Panc1 (cell line): ENCODE measurements at regions not wholly inside any gene's neighbourhood (a gene's known extent, or its start where the extent isn't known, plus 50 kb on each side); places are given as distances from the start of the nearest gene placed in this dataset.

Source experiments
- ATAC-seq: fragments of 200-7000 bp; cut with Tn5 transposase; 2 replicates; pipeline ENCODE4 v1.9.1; 2020; ENCODE audit warnings: mild to moderate bottlenecking, moderate library complexity
- BruUV-seq: library from RNA; stranded (reverse); fragments of 400-500 nt; replicated peaks from 2 replicates; lab custom pipeline; 2021; lab: Mats Ljungman, UMichigan
- CTCF ChIA-PET: fragments of 300-600 bp; sonication (Branson Sonifier 250); formaldehyde crosslinking; loops from one replicate; lab custom pipeline; 2022; ENCODE audit warnings: antibody characterized with exemption; lab: Charles Lee
- POLR2A ChIA-PET: fragments of 300-600 bp; sonication (Branson Sonifier 250); formaldehyde crosslinking; loops from one replicate; lab custom pipeline; 2022; ENCODE audit warnings: antibody characterized with exemption; lab: Charles Lee
- DNase-seq: peaks from one replicate; pipeline ENCODE4 v3.0.0-alpha.2; 2010; ENCODE audit warnings: low read depth, low spot score
- H3K27ac ChIP-seq: 2 replicates; pipeline ENCODE4 v1.5.1; 2011; ENCODE audit warnings: mild to moderate bottlenecking, low read length, inconsistent platforms
- H3K27me3 ChIP-seq: fragments of 200-500 bp; sonication (Bioruptor generic); 2 replicates; pipeline ENCODE4 v1.6.0; 2014; ENCODE audit warnings: low read length, inconsistent platforms; ENCODE audit not compliant: control insufficient read depth, insufficient read depth
- H3K36me3 ChIP-seq: fragments of 200-500 bp; sonication (Bioruptor generic); 2 replicates; pipeline ENCODE4 v1.5.1; 2014; ENCODE audit warnings: inconsistent platforms, mild to moderate bottlenecking, low read length, moderate library complexity; ENCODE audit not compliant: control insufficient read depth, insufficient read depth
- H3K4me1 ChIP-seq: 2 replicates; pipeline ENCODE4 v1.5.1; 2011; ENCODE audit warnings: inconsistent platforms, mild to moderate bottlenecking, low read length, moderate library complexity; ENCODE audit not compliant: control insufficient read depth, insufficient read depth
- H3K4me3 ChIP-seq, 2 experiments: 2 replicates each; pipeline ENCODE4 v1.5.1; 2011 to 2012; ENCODE audit warnings: low read depth in 2 of 2, low read length in 2 of 2, mild to moderate bottlenecking in 2 of 2, inconsistent platforms in 1 of 2, moderate library complexity in 1 of 2
- H3K9me3 ChIP-seq: fragments of 200-500 bp; sonication (Bioruptor generic); 2 replicates; pipeline ENCODE4 v1.5.1; 2014; ENCODE audit warnings: low read depth, mild to moderate bottlenecking, inconsistent platforms, low read length, moderate library complexity; ENCODE audit not compliant: control insufficient read depth, insufficient read depth
- POLR2AphosphoS5 ChIP-seq: IDR thresholded peaks from 2 replicates; pipeline ENCODE4 v1.6.1; 2012; ENCODE audit warnings: mild to moderate bottlenecking, low read depth, low read length, moderate library complexity
- SIN3A ChIP-seq: IDR thresholded peaks from 2 replicates; pipeline ENCODE4 v1.6.1; 2012; ENCODE audit warnings: low read depth, mild to moderate bottlenecking, low read length, moderate library complexity, borderline replicate concordance; ENCODE audit not compliant: insufficient read depth
- TCF7L2 ChIP-seq: IDR thresholded peaks from 2 replicates; pipeline ENCODE4 v1.6.1; 2011; ENCODE audit warnings: mild to moderate bottlenecking, low read depth, low read length, inconsistent platforms
- in situ Hi-C: cut with HindIII; loops from 2 replicates; pipeline ENCODE4 v1.10.0; 2016; ENCODE audit warnings: low sequenced_read_pairs, low pct_unique_long_range_greater_than_20kb
- intact Hi-C: fragments of 100-400 bp; cut with micrococcal nuclease; formaldehyde crosslinking; loops from one replicate; pipeline ENCODE4 v1.10.0; 2022; ENCODE audit not compliant: unreplicated experiment
- TF ChIP-seq, protein P1 (sequence below): fragments of 450-650 bp; IDR thresholded peaks from 2 replicates; pipeline ENCODE4 v1.5.1; 2017; ENCODE audit warnings: mild to moderate bottlenecking
- TF ChIP-seq, protein P2 (sequence below), 2 experiments: IDR thresholded peaks; 2 replicates each; pipeline ENCODE4 v1.6.1; 2011 to 2012; ENCODE audit warnings: low read depth in 2 of 2, control low read depth in 1 of 2, low read length in 1 of 2, mild to moderate bottlenecking in 1 of 2, moderate library complexity in 1 of 2; ENCODE audit not compliant: insufficient read depth in 1 of 2

DNA sequence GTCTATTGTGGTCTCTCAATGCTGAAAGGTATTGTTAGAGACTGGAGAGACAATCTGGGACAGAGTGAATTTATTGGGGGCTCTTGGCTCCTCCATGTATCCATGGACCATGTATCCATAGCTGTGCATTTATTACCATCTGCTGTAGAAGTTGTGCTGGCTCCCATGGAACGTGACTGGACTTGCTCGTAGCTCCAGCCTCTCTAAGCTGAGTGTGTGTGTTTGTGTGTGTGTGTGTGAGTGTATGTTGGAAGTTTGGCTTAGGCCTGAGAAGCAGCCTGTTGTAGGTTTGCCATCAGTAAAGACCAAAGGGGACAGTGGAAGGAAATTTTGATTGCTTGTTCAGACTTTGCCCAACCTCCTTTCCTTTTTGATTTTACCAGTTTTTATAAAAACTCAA lies 105.7 kb upstream of the USP24 start:
- H3K36me3 ChIP-seq = no peaks in the 10 kb centered on the region
- H3K27ac ChIP-seq = no peak overlapping the region
- ATAC-seq (no peak), DNase-seq (no peak)
- in situ Hi-C loops = no loop called here
- no peaks in the 10 kb centered on the region for H3K27me3 ChIP-seq
- CTCF ChIA-PET = no interaction called here
- TF ChIP-seq, protein P1, sequence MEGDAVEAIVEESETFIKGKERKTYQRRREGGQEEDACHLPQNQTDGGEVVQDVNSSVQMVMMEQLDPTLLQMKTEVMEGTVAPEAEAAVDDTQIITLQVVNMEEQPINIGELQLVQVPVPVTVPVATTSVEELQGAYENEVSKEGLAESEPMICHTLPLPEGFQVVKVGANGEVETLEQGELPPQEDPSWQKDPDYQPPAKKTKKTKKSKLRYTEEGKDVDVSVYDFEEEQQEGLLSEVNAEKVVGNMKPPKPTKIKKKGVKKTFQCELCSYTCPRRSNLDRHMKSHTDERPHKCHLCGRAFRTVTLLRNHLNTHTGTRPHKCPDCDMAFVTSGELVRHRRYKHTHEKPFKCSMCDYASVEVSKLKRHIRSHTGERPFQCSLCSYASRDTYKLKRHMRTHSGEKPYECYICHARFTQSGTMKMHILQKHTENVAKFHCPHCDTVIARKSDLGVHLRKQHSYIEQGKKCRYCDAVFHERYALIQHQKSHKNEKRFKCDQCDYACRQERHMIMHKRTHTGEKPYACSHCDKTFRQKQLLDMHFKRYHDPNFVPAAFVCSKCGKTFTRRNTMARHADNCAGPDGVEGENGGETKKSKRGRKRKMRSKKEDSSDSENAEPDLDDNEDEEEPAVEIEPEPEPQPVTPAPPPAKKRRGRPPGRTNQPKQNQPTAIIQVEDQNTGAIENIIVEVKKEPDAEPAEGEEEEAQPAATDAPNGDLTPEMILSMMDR = no peak
- TF ChIP-seq POLR2AphosphoS5 (no peak), SIN3A (no peak), TCF7L2 (no peak)
- TF ChIP-seq, protein P2, sequence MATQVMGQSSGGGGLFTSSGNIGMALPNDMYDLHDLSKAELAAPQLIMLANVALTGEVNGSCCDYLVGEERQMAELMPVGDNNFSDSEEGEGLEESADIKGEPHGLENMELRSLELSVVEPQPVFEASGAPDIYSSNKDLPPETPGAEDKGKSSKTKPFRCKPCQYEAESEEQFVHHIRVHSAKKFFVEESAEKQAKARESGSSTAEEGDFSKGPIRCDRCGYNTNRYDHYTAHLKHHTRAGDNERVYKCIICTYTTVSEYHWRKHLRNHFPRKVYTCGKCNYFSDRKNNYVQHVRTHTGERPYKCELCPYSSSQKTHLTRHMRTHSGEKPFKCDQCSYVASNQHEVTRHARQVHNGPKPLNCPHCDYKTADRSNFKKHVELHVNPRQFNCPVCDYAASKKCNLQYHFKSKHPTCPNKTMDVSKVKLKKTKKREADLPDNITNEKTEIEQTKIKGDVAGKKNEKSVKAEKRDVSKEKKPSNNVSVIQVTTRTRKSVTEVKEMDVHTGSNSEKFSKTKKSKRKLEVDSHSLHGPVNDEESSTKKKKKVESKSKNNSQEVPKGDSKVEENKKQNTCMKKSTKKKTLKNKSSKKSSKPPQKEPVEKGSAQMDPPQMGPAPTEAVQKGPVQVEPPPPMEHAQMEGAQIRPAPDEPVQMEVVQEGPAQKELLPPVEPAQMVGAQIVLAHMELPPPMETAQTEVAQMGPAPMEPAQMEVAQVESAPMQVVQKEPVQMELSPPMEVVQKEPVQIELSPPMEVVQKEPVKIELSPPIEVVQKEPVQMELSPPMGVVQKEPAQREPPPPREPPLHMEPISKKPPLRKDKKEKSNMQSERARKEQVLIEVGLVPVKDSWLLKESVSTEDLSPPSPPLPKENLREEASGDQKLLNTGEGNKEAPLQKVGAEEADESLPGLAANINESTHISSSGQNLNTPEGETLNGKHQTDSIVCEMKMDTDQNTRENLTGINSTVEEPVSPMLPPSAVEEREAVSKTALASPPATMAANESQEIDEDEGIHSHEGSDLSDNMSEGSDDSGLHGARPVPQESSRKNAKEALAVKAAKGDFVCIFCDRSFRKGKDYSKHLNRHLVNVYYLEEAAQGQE (IDR thresholded peaks at IDR 0.05; ENCODE audit: insufficient read depth in 1 of 2, low read depth in 2 of 2, low read length in 1 of 2) = no peak
- BruUV-seq = no TSS peak
- H3K4me3 ChIP-seq = no peak overlapping the region
- POLR2A ChIA-PET = no interaction called here
- intact Hi-C loops = no loop called here
- H3K9me3 ChIP-seq = no peaks in the 10 kb centered on the region
- H3K4me1 ChIP-seq = peaks cover 3% of the 10 kb centered on the region; the same call in 1 of the 2 replicates

DNA sequence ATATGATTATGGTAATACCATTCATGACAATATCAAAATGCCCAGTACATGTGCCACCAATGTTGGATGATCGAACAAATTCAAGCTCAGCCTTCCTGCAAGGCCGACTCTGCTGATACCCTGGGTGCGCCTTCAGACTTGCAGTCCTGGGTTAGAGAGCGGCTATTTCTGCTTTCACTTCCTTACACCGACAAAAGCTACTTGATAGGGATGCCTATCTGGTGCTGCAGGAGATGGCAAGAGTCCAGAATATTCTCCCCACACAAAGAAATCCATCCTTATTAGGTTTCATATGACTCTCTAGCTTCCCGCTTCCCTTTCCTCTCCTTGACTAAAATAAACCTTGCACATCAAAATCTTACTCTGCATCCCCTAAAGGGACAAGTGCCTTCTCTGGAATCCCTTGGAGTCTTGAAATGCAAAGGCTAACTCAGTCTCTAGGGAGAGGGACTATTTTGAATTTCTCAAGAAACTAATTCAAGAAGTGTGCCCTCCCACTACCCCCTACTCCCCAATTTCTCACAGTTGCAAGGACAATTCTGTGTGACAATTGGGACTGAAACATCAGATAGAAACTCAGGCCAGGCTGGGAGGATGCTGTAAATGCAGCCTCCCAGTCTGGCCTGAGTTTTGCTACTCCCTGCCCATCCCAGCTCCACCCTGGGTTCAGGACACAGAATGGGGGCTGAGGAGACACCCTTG lies 103.1 kb upstream of the USP24 start:
- TF ChIP-seq, protein P2 (IDR thresholded peaks at IDR 0.05; ENCODE audit: insufficient read depth in 1 of 2, low read depth in 2 of 2, low read length in 1 of 2) = no peak
- TF ChIP-seq SIN3A = no peak
- no peak for TF ChIP-seq POLR2AphosphoS5
- intact Hi-C loops (no loop called here), in situ Hi-C loops (no loop called here)
- no peaks in the 10 kb centered on the region for H3K9me3 ChIP-seq
- ATAC-seq = no peak
- ChIA-PET CTCF (no interaction called here), POLR2A (no interaction called here)
- H3K4me1 ChIP-seq = peaks cover 3% of the 10 kb centered on the region; the same call in 1 of the 2 replicates
- no TSS peak for BruUV-seq
- no peak overlapping the region for H3K27ac ChIP-seq
- DNase-seq = no peak
- H3K27me3 ChIP-seq = no peaks in the 10 kb centered on the region
- no peaks in the 10 kb centered on the region for H3K36me3 ChIP-seq
- no peak overlapping the region for H3K4me3 ChIP-seq
